ENCODE measurements at regions not wholly inside any gene's neighbourhood (a gene's known extent, or its start where the extent isn't known, plus 50 kb on each side); places are given as distances from the start of the nearest gene placed in this dataset.

- DNase-seq (ENCODE audit: extremely low read depth, insufficient read length): no peak
- Histone ChIP-seq H3K36me3 (ENCODE audit: control insufficient read depth, insufficient read depth, low read length) (no peaks in the 10 kb centered on the region), H3K27me3 (replicated peaks; ENCODE audit: control insufficient read depth, insufficient read depth, low read length) (no peaks in the 10 kb centered on the region), H3K4me3 (replicated peaks; ENCODE audit: low read depth, low read length) (no peak overlapping the region)
- TF ChIP-seq CTCF (IDR thresholded peaks at IDR 0.05; ENCODE audit: insufficient read depth, low read length, poor library complexity, severe bottlenecking): no peak
Observed at GRCh38 chr9:115969096-115969495, 184.5 kb upstream of the PAPPA start.

GRCh38 chr9:115972362-115972761, 181.2 kb upstream of the PAPPA start:
- Histone ChIP-seq H3K4me3 (replicated peaks; ENCODE audit: low read depth, low read length) (no peak overlapping the region), H3K27me3 (replicated peaks; ENCODE audit: control insufficient read depth, insufficient read depth, low read length) (no peaks in the 10 kb centered on the region), H3K36me3 (ENCODE audit: control insufficient read depth, insufficient read depth, low read length) (no peaks in the 10 kb centered on the region)
- no peak for TF ChIP-seq CTCF (IDR thresholded peaks at IDR 0.05; ENCODE audit: insufficient read depth, low read length, poor library complexity, severe bottlenecking)
- no peak for DNase-seq (ENCODE audit: extremely low read depth, insufficient read length)

- H3K27me3 ChIP-seq (replicated peaks; ENCODE audit: control insufficient read depth, insufficient read depth, low read length): no peaks in the 10 kb centered on the region
- H3K4me3 ChIP-seq (replicated peaks; ENCODE audit: low read depth, low read length): no peak overlapping the region
- no peak for TF ChIP-seq CTCF (IDR thresholded peaks at IDR 0.05; ENCODE audit: insufficient read depth, low read length, poor library complexity, severe bottlenecking)
- H3K36me3 ChIP-seq (ENCODE audit: control insufficient read depth, insufficient read depth, low read length): no peaks in the 10 kb centered on the region
- DNase-seq (ENCODE audit: extremely low read depth, insufficient read length): no peak
Observed at GRCh38 chr9:115972843-115973595, 180.6 kb upstream of the PAPPA start.

- no peaks in the 10 kb centered on the region for H3K36me3 ChIP-seq (ENCODE audit: control insufficient read depth, insufficient read depth, low read length)
- no peaks in the 10 kb centered on the region for H3K27me3 ChIP-seq (replicated peaks; ENCODE audit: control insufficient read depth, insufficient read depth, low read length)
- no peak overlapping the region for H3K4me3 ChIP-seq (replicated peaks; ENCODE audit: low read depth, low read length)
- no peak for TF ChIP-seq CTCF (IDR thresholded peaks at IDR 0.05; ENCODE audit: insufficient read depth, low read length, poor library complexity, severe bottlenecking)
- DNase-seq (ENCODE audit: extremely low read depth, insufficient read length): no peak
Observed at GRCh38 chr9:115976781-115977180, 176.8 kb upstream of the PAPPA start.

GRCh38 chr9:115978091-115978490, 175.5 kb upstream of the PAPPA start:
- no peak for DNase-seq (ENCODE audit: extremely low read depth, insufficient read length)

More at GRCh38 chr9:115978091-115978490, 175.5 kb upstream of the PAPPA start:
- H3K4me3 ChIP-seq (replicated peaks; ENCODE audit: low read depth, low read length): no peak overlapping the region
- H3K36me3 ChIP-seq (ENCODE audit: control insufficient read depth, insufficient read depth, low read length): no peaks in the 10 kb centered on the region
- TF ChIP-seq CTCF (IDR thresholded peaks at IDR 0.05; ENCODE audit: insufficient read depth, low read length, poor library complexity, severe bottlenecking): no peak
- no peaks in the 10 kb centered on the region for H3K27me3 ChIP-seq (replicated peaks; ENCODE audit: control insufficient read depth, insufficient read depth, low read length)

Data from GM06990 (cell line).